T-helper 2 cell (primary cell): ENCODE measurements at regions not wholly inside any gene's neighbourhood (a gene's known extent, or its start where the extent isn't known, plus 50 kb on each side); places are given as distances from the start of the nearest gene placed in this dataset.

ENCODE experiments used
- DNase-seq, 5 experiments: peaks; one replicate each; pipeline versions ENCODE4 v3.0.0 to v3.0.0-alpha.2; 2012 to 2022

- no peak for DNase-seq
These were observed 199.4 kb upstream of the NAV2 start for GRCh38 chr11:19513253-19513652.

GRCh38 chr11:19512618-19513017 is 200.0 kb upstream of the NAV2 start:
- no peak for DNase-seq

GRCh38 chr11:19511413-19512183 is 201.0 kb upstream of the NAV2 start:
- DNase-seq = no peak

GRCh38 chr11:19511066-19511412 is 201.6 kb upstream of the NAV2 start:
- no peak for DNase-seq

GRCh38 chr11:19510468-19510867 is 202.2 kb upstream of the NAV2 start:
- no peak for DNase-seq

GRCh38 chr11:19509215-19509614 is 203.4 kb upstream of the NAV2 start:
- no peak for DNase-seq

GRCh38 chr11:19508165-19508564 is 204.5 kb upstream of the NAV2 start:
- DNase-seq = no peak

GRCh38 chr11:19506816-19507486 is 205.7 kb upstream of the NAV2 start:
- no peak for DNase-seq

- DNase-seq = no peak
These were observed 209.9 kb upstream of the NAV2 start for GRCh38 chr11:19502691-19503253.

- no peak for DNase-seq
These were observed 211.0 kb upstream of the NAV2 start for GRCh38 chr11:19501631-19502030.

- no peak for DNase-seq
These were observed 212.6 kb upstream of the NAV2 start for GRCh38 chr11:19499999-19500398.

- DNase-seq = no peak
These were observed 213.5 kb upstream of the NAV2 start for GRCh38 chr11:19499026-19499669.

- DNase-seq = no peak
These were observed 219.0 kb upstream of the NAV2 start for GRCh38 chr11:19493446-19494213.

GRCh38 chr11:19482319-19483100 is 230.1 kb upstream of the NAV2 start:
- no peak for DNase-seq

- no peak for DNase-seq
These were observed 232.1 kb upstream of the NAV2 start for GRCh38 chr11:19480540-19480939.

- no peak for DNase-seq
These were observed 233.7 kb upstream of the NAV2 start for GRCh38 chr11:19478891-19479290.

- DNase-seq = no peak
These were observed 234.4 kb upstream of the E2F8 start for GRCh38 chr11:19474954-19475721.

- DNase-seq = no peak
These were observed 233.5 kb upstream of the E2F8 start for GRCh38 chr11:19474211-19474610.

GRCh38 chr11:19472679-19473078 is 231.9 kb upstream of the E2F8 start:
- no peak for DNase-seq

GRCh38 chr11:19467904-19468303 is 227.2 kb upstream of the E2F8 start:
- no peak for DNase-seq

- DNase-seq = no peak
These were observed 225.6 kb upstream of the E2F8 start for GRCh38 chr11:19466314-19466713.
